ENCODE measurements at regions not wholly inside any gene's neighbourhood (a gene's known extent, or its start where the extent isn't known, plus 50 kb on each side); places are given as distances from the start of the nearest gene placed in this dataset.

DNA sequence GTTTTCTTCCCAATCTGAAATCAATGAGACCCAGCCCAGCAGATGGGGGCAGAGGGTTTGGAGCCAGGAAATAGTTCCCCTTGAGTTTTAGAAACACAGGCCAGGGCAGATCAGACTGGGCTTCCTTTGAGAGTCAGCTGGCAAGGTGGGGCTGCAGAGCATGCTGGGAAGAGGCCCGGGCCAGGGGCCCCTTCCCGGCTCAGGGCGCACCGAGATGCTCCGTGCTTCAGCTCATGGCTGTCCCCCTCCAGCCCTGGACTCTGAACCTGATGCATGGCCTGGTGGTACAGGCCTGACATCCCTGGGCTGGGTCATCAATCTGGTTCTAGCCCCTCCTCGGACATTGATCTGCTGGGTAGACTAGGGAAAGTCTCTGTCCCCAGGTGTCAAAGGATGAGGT, 65.1 kb upstream of the RUNX3 start:
- no peak overlapping the region for H3K4me3 ChIP-seq (ENCODE audit: low read depth, low read length)
- TF ChIP-seq, protein P1, sequence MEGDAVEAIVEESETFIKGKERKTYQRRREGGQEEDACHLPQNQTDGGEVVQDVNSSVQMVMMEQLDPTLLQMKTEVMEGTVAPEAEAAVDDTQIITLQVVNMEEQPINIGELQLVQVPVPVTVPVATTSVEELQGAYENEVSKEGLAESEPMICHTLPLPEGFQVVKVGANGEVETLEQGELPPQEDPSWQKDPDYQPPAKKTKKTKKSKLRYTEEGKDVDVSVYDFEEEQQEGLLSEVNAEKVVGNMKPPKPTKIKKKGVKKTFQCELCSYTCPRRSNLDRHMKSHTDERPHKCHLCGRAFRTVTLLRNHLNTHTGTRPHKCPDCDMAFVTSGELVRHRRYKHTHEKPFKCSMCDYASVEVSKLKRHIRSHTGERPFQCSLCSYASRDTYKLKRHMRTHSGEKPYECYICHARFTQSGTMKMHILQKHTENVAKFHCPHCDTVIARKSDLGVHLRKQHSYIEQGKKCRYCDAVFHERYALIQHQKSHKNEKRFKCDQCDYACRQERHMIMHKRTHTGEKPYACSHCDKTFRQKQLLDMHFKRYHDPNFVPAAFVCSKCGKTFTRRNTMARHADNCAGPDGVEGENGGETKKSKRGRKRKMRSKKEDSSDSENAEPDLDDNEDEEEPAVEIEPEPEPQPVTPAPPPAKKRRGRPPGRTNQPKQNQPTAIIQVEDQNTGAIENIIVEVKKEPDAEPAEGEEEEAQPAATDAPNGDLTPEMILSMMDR (IDR thresholded peaks at IDR 0.05; ENCODE audit: insufficient read depth, low read depth, low read length) = no peak
- DNase-seq (ENCODE audit: low read depth) = no peak

DNA sequence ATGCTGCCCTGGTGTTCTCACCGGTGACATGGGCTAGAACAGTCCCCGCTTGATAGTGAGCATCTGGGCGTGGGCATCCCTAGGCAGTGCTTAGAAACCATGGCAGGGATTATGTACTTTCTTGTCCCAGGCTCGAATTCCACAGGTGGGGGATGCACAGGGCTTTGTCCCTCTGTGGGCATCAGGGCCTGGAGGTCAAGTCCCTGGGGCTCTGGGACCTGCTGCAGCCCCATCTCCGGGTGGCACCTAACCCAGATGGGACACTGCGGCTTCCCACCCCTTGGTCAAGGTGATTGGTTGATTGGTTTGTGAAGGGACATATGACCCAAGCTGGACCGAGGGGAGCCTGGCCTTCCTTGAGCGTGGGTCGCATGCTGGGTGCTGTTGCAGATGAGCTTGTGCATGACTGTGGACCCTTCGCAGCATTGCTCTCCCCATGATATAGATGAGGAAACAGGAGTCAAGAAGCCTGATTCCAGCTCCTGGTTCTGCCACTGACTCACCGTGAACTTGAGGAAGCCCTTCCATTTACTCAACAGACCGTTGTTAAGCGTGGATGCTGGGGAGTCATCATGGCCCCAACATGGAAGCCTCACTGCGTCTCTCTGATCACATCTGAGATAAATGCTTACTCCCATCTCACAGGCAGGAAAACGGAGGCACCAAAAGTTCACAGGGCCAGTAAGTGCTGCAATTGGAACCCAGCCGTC, 64.0 kb upstream of the RUNX3 start:
- DNase-seq (ENCODE audit: low read depth) = no peak
- no peak overlapping the region for H3K4me3 ChIP-seq (ENCODE audit: low read depth, low read length)
- TF ChIP-seq, protein P1 (IDR thresholded peaks at IDR 0.05; ENCODE audit: insufficient read depth, low read depth, low read length) = no peak

GRCh38 chr1:24992761-24993211, 62.7 kb upstream of the RUNX3 start:
- TF ChIP-seq, protein P1 (IDR thresholded peaks at IDR 0.05; ENCODE audit: insufficient read depth, low read depth, low read length) = no peak
- no peak for DNase-seq (ENCODE audit: low read depth)
- no peak overlapping the region for H3K4me3 ChIP-seq (ENCODE audit: low read depth, low read length)

DNA sequence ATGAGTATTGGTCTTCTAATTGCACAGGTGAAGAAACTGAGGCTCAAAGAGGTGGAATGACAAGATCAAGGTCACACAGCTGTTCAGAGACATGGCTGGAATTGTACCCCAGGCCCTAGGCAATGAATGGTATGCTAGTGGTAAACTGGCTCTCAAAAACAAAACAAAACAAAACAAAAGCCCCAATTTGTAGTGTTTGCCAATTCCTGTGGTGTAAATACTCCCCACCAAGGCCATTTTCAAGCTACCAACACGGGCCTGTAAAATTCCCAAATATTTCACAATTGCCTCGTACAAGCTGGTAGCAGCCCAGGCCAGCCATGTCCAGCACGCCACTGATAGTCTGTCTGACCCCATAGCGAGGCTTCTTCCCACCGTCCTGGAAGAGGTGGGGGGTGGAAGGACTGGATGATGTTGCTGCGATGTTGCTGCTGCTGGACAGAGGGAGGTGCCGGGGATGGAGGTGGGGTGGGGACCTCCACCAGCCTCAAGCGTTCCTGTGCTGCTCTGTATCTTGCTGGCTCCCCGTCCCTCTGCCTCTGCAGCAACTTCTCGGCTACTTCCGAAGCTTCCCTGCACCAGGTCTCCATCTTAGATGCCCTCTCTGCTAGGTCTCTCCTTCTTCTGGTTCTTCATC, 62.2 kb upstream of the RUNX3 start:
- DNase-seq (ENCODE audit: low read depth) = no peak
- TF ChIP-seq, protein P1 (IDR thresholded peaks at IDR 0.05; ENCODE audit: insufficient read depth, low read depth, low read length) = no peak
- H3K4me3 ChIP-seq (ENCODE audit: low read depth, low read length) = no peak overlapping the region

GRCh38 chr1:24991697-24992096, 61.6 kb upstream of the RUNX3 start:
- no peak for DNase-seq (ENCODE audit: low read depth)
- H3K4me3 ChIP-seq (ENCODE audit: low read depth, low read length) = no peak overlapping the region
- TF ChIP-seq, protein P1 (IDR thresholded peaks at IDR 0.05; ENCODE audit: insufficient read depth, low read depth, low read length) = no peak

DNA sequence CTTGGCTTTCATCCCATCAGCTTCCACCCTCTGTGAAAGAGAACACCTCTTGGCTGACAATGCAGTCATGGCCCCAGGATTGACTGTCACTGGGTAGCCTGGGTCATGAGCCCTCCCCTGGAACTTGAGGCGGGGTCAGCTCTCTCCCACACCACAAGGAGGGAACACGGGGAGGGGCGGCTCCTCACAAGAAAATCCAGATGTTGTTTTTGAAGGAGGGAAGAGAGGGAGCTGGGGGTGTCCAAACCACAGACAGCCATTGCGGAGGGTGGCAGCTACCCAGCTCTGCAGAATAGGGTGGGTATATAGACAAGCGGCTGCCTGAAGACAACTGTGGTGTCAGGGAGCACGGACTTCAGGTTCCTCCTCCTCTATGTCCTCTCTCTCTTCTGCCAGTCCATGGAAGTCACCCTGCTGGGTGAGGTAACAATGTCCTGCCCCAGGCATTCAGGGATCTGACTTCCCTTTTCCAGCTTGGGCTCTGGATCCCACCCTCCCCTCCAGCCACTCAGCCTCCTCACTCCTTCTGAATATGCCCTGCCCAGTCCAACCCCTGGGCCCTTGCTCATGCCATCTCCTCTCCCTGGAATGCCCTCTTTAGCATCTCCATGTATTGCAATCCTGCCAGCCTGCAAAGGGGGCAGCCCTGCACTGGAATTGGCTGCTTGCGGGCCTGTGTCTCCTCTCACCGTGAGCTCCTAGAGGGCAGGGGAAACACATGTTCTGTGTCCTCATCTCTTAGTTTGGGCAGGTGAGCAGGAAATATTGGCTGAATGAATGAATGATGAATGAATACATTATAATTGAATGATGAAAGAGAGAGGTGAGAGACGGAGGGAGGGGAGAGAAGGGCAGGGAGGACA, 60.9 kb upstream of the RUNX3 start:
- no peak overlapping the region for H3K4me3 ChIP-seq (ENCODE audit: low read depth, low read length)
- TF ChIP-seq, protein P1 (IDR thresholded peaks at IDR 0.05; ENCODE audit: insufficient read depth, low read depth, low read length) = no peak
- no peak for DNase-seq (ENCODE audit: low read depth)

Data from fibroblast of villous mesenchyme (primary cell).